Vagina (tissue), 2 donors: ENCODE measurements at regions not wholly inside any gene's neighbourhood (a gene's known extent, or its start where the extent isn't known, plus 50 kb on each side); places are given as distances from the start of the nearest gene placed in this dataset.

ENCODE experiments used
- CTCF ChIP-seq, 3 experiments: fragments of 450-650 bp in 2 of 3; fragments of 200-600 bp in 1 of 3; sonication (generic) in 1 of 3; IDR thresholded peaks; one replicate each; pipeline ENCODE4 v1.5.1; 2017 to 2019; ENCODE audit warnings: antibody characterized with exemption in 3 of 3, mild to moderate bottlenecking in 2 of 3, moderate library complexity in 2 of 3
- POLR2AphosphoS5 ChIP-seq, 2 donors: sonication (generic); formaldehyde crosslinking; IDR thresholded peaks; one replicate each; pipeline ENCODE4 v1.9.0; 2017; ENCODE audit warnings: antibody characterized with exemption in 2 of 2, mild to moderate bottlenecking in 2 of 2, low read depth in 1 of 2; ENCODE audit not compliant: insufficient read depth in 1 of 2

- TF ChIP-seq CTCF (IDR thresholded peaks at IDR 0.05): no peak
- TF ChIP-seq POLR2AphosphoS5 (IDR thresholded peaks at IDR 0.05; ENCODE audit: insufficient read depth in 1 of 2, low read depth in 1 of 2): no peak
These were observed 50.2 kb upstream of the FAM9A start for GRCh38 chrX:8851231-8851886.
